Suprapubic skin (tissue), 4 donors: ENCODE measurements at regions not wholly inside any gene's neighbourhood (a gene's known extent, or its start where the extent isn't known, plus 50 kb on each side); places are given as distances from the start of the nearest gene placed in this dataset.

Source experiments
- DNase-seq, 2 donors: peaks; one replicate each; pipeline ENCODE4 v3.0.0-alpha.2; 2019; ENCODE audit warnings: low spot score in 2 of 2
- H3K27ac ChIP-seq: fragments of 200-600 bp; sonication (generic); one replicate; pipeline ENCODE4 v1.5.1; 2019
- H3K27me3 ChIP-seq: fragments of 200-600 bp; sonication (generic); one replicate; pipeline ENCODE4 v1.5.1; 2019
- H3K36me3 ChIP-seq: fragments of 200-600 bp; sonication (generic); one replicate; pipeline ENCODE4 v1.5.1; 2019
- H3K4me1 ChIP-seq: fragments of 200-600 bp; sonication (generic); one replicate; pipeline ENCODE4 v1.5.1; 2019
- H3K4me3 ChIP-seq: fragments of 200-600 bp; sonication (generic); one replicate; pipeline ENCODE4 v1.5.1; 2019; ENCODE audit warnings: mild to moderate bottlenecking
- H3K9me3 ChIP-seq: fragments of 200-600 bp; sonication (generic); one replicate; pipeline ENCODE4 v1.5.1; 2019
- EP300 ChIP-seq: sonication (generic); formaldehyde crosslinking; IDR thresholded peaks from one replicate; pipeline ENCODE4 v1.6.1; 2017; ENCODE audit warnings: antibody characterized with exemption
- POLR2A ChIP-seq, 2 donors: fragments of 450-650 bp; IDR thresholded peaks; one replicate each; pipeline ENCODE4 v1.6.1; 2017; ENCODE audit warnings: antibody characterized with exemption in 2 of 2, mild to moderate bottlenecking in 2 of 2, moderate library complexity in 2 of 2
- POLR2AphosphoS5 ChIP-seq, 3 donors: sonication (generic); formaldehyde crosslinking; IDR thresholded peaks; one replicate each; pipeline ENCODE4 v1.6.1; 2017; ENCODE audit warnings: antibody characterized with exemption in 3 of 3
- WGBS: methylation state at CpG from one replicate; pipeline ENCODE4 v1.1.5; 2018; 5-methylcytosine and 5-hydroxymethylcytosine counted together
- TF ChIP-seq, protein P1 (sequence below), 2 donors: fragments of 200-600 bp in 1 of 2; fragments of 450-650 bp in 1 of 2; sonication (generic) in 1 of 2; IDR thresholded peaks; one replicate each; pipeline ENCODE4 v1.5.1; 2016 to 2019; ENCODE audit warnings: antibody characterized with exemption in 2 of 2, mild to moderate bottlenecking in 1 of 2, moderate library complexity in 1 of 2

- WGBS = 81% methylated on average over 3 of the region's 3 CpGs
- DNase-seq = no peak
- H3K27ac ChIP-seq = no peak overlapping the region
- H3K9me3 ChIP-seq = no peaks in the 10 kb centered on the region
- peaks cover 39% of the 10 kb centered on the region for H3K4me1 ChIP-seq
- H3K36me3 ChIP-seq = no peaks in the 10 kb centered on the region
- H3K27me3 ChIP-seq = no peaks in the 10 kb centered on the region
- H3K4me3 ChIP-seq = no peak overlapping the region
- TF ChIP-seq EP300 (no peak), POLR2A (IDR thresholded peaks at IDR 0.05) (no peak), POLR2AphosphoS5 (IDR thresholded peaks at IDR 0.05) (no peak)
- TF ChIP-seq, protein P1, sequence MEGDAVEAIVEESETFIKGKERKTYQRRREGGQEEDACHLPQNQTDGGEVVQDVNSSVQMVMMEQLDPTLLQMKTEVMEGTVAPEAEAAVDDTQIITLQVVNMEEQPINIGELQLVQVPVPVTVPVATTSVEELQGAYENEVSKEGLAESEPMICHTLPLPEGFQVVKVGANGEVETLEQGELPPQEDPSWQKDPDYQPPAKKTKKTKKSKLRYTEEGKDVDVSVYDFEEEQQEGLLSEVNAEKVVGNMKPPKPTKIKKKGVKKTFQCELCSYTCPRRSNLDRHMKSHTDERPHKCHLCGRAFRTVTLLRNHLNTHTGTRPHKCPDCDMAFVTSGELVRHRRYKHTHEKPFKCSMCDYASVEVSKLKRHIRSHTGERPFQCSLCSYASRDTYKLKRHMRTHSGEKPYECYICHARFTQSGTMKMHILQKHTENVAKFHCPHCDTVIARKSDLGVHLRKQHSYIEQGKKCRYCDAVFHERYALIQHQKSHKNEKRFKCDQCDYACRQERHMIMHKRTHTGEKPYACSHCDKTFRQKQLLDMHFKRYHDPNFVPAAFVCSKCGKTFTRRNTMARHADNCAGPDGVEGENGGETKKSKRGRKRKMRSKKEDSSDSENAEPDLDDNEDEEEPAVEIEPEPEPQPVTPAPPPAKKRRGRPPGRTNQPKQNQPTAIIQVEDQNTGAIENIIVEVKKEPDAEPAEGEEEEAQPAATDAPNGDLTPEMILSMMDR (IDR thresholded peaks at IDR 0.05) = no peak
These were observed 203.9 kb upstream of the MARCKS start for GRCh38 chr6:113653275-113653674.

DNA sequence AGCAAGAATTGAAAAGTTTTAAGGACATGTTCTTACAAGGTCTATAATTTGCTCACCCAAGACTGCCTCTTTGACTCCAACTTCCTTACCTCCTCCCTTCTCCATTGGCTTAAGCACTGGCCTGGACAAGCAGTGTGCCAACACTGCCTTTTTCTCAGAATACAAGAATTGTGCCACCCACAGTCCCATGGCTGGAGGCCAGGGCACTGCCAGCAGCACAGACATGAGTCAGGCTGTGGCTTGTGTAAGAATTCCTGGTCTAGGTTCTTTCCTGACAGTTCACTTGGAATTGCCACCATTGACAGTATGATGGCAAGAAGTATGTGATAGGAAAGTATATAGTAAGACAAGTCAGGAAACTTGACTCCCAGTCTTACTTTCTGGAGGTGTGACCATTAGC, 202.7 kb upstream of the MARCKS start:
- no peaks in the 10 kb centered on the region for H3K9me3 ChIP-seq
- no peak overlapping the region for H3K4me3 ChIP-seq
- no peaks in the 10 kb centered on the region for H3K36me3 ChIP-seq
- TF ChIP-seq POLR2A (IDR thresholded peaks at IDR 0.05) (no peak), EP300 (no peak), POLR2AphosphoS5 (IDR thresholded peaks at IDR 0.05) (peak in 2 of 3 donors; percentile 43 to 74)
- TF ChIP-seq, protein P1 (IDR thresholded peaks at IDR 0.05) = no peak
- H3K27me3 ChIP-seq = no peaks in the 10 kb centered on the region
- peak overlapping the region; percentile 60 for H3K27ac ChIP-seq
- DNase-seq = peak in 1 of 2 donors; percentile 72
- peaks cover 34% of the 10 kb centered on the region for H3K4me1 ChIP-seq

DNA sequence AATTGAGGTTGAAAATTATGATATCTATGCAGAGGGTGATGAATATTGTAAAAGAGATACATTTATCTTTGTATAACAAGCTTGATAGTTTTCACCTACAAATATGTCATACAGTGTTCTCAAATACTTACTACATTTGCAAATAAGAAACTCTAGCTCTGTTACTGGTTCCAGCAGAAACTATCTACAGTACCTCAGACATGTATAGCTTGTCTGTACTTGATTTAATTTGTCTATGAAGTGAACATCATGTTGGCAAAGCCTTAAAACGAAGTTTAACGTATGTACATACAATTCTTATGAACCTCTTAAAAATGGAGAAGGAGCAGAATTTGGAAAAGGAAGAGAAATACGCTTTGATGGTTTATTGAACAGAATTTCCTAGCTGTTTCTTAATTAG, 201.4 kb upstream of the MARCKS start:
- Histone ChIP-seq H3K36me3 (no peaks in the 10 kb centered on the region), H3K4me1 (peaks cover 23% of the 10 kb centered on the region), H3K9me3 (no peaks in the 10 kb centered on the region), H3K27ac (no peak overlapping the region), H3K4me3 (no peak overlapping the region), H3K27me3 (no peaks in the 10 kb centered on the region)
- WGBS = 58% methylated on average over 3 of the region's 3 CpGs
- DNase-seq = no peak
- no peak for TF ChIP-seq POLR2AphosphoS5 (IDR thresholded peaks at IDR 0.05)
- no peak for TF ChIP-seq EP300
- TF ChIP-seq, protein P1 (IDR thresholded peaks at IDR 0.05) = no peak
- no peak for TF ChIP-seq POLR2A (IDR thresholded peaks at IDR 0.05)

DNA sequence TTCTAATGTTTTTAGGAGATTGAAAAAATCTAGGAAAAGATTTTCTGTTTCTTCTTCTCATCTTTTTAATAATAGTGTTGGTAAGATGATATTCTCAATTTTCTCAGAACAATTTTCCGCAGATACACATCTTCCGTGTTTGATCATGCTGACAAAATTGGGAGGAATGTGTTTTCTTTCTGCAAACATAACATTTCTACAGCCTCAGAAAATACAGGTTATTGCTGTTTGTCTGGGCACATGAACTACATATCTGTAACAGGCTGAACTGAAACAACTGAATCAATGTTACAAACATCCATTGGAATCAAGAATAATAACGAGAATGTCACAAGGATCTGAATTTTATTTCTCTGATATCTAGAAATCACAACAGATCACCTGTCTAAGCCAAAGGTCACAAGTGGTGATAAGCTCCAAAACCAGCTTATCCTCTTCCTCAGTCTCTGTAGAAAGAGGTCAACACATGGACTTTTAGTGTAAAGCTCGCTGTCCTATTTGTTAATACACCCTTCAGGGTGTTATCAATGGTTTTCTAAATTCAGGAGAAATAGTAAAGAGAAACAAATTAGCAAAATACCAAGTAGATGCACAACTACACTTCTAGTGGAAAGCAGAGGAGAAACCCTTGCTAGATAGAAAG, 197.3 kb upstream of the MARCKS start:
- no peaks in the 10 kb centered on the region for H3K27me3 ChIP-seq
- H3K4me3 ChIP-seq = no peak overlapping the region
- WGBS = 94% methylated on average over 4 of the region's 4 CpGs
- no peaks in the 10 kb centered on the region for H3K36me3 ChIP-seq
- TF ChIP-seq EP300 (no peak), POLR2AphosphoS5 (IDR thresholded peaks at IDR 0.05) (no peak), POLR2A (IDR thresholded peaks at IDR 0.05) (no peak)
- TF ChIP-seq, protein P1 (IDR thresholded peaks at IDR 0.05) = no peak
- peaks cover 6% of the 10 kb centered on the region for H3K4me1 ChIP-seq
- DNase-seq = no peak
- no peak overlapping the region for H3K27ac ChIP-seq
- H3K9me3 ChIP-seq = no peaks in the 10 kb centered on the region

- DNase-seq = no peak
- WGBS = 72% methylated on average over 2 of the region's 2 CpGs
- Histone ChIP-seq H3K27me3 (no peaks in the 10 kb centered on the region), H3K36me3 (no peaks in the 10 kb centered on the region), H3K4me1 (no peaks in the 10 kb centered on the region), H3K9me3 (no peaks in the 10 kb centered on the region), H3K4me3 (no peak overlapping the region), H3K27ac (no peak overlapping the region)
- TF ChIP-seq POLR2A (IDR thresholded peaks at IDR 0.05) = no peak
- TF ChIP-seq EP300 = no peak
- TF ChIP-seq, protein P1 (IDR thresholded peaks at IDR 0.05) = no peak
- no peak for TF ChIP-seq POLR2AphosphoS5 (IDR thresholded peaks at IDR 0.05)
These were observed 196.3 kb upstream of the MARCKS start for GRCh38 chr6:113660819-113661218.
